ENCODE measurements at regions not wholly inside any gene's neighbourhood (a gene's known extent, or its start where the extent isn't known, plus 50 kb on each side); places are given as distances from the start of the nearest gene placed in this dataset.

- TF ChIP-seq FOXM1 (IDR thresholded peaks at IDR 0.05; ENCODE audit: borderline replicate concordance, low read depth) (no peak), REST (IDR thresholded peaks at IDR 0.05; ENCODE audit: low read depth) (no peak), TAF1 (IDR thresholded peaks at IDR 0.05; ENCODE audit: low read depth) (no peak), RAD21 (IDR thresholded peaks at IDR 0.05; ENCODE audit: low read depth) (no peak), EP300 (IDR thresholded peaks at IDR 0.05; ENCODE audit: borderline replicate concordance) (no peak)
Observed at GRCh38 chr1:58397187-58397820, 149.2 kb downstream of the OMA1 start.

All from Ishikawa (cell line).